Spleen (tissue), 11 donors: ENCODE measurements at regions not wholly inside any gene's neighbourhood (a gene's known extent, or its start where the extent isn't known, plus 50 kb on each side); places are given as distances from the start of the nearest gene placed in this dataset.

ENCODE experiments used
- DNase-seq: peaks from one replicate; pipeline ENCODE4 v3.0.0-alpha.2; 2020
- H3K27ac ChIP-seq, 8 donors: fragments of 200-600 bp; sonication (generic) in 7 of 8; 1 replicate in 4 of 8; 2 replicates in 4 of 8; pipeline versions ENCODE4 v1.5.0 to v1.8.0; 2016 to 2021; ENCODE audit warnings: inconsistent platforms in 4 of 8, mild to moderate bottlenecking in 4 of 8, moderate library complexity in 1 of 8
- H3K27me3 ChIP-seq, 7 donors: fragments of 200-600 bp; sonication (generic) in 6 of 7; replicated peaks in 1 of 7; 1 replicate in 4 of 7; 2 replicates in 3 of 7; pipeline versions ENCODE4 v1.5.0 to v1.8.0; 2016 to 2021; ENCODE audit warnings: inconsistent platforms in 3 of 7, mild to moderate bottlenecking in 1 of 7
- H3K36me3 ChIP-seq, 6 donors: fragments of 200-600 bp; sonication (generic) in 5 of 6; 1 replicate in 4 of 6; 2 replicates in 2 of 6; pipeline versions ENCODE4 v1.5.0 to v1.8.0; 2016 to 2021; ENCODE audit warnings: inconsistent platforms in 2 of 6
- H3K4me1 ChIP-seq, 6 donors: fragments of 200-600 bp; sonication (generic) in 5 of 6; 1 replicate in 3 of 6; 2 replicates in 3 of 6; pipeline versions ENCODE4 v1.5.0 to v1.8.0; 2016 to 2021; ENCODE audit warnings: inconsistent platforms in 3 of 6
- H3K4me3 ChIP-seq, 8 donors: fragments of 200-600 bp; sonication (generic) in 7 of 8; 1 replicate in 4 of 8; 2 replicates in 4 of 8; pipeline versions ENCODE4 v1.5.0 to v1.8.0; 2016 to 2021; ENCODE audit warnings: inconsistent platforms in 4 of 8, mild to moderate bottlenecking in 4 of 8, moderate library complexity in 2 of 8
- H3K9me3 ChIP-seq, 8 donors: fragments of 200-600 bp; sonication (generic) in 7 of 8; 1 replicate in 4 of 8; 2 replicates in 4 of 8; pipeline versions ENCODE4 v1.5.0 to v1.8.0; 2016 to 2021; ENCODE audit warnings: inconsistent platforms in 4 of 8
- POLR2A ChIP-seq, 3 donors: fragments of 450-650 bp; IDR thresholded peaks; one replicate each; pipeline ENCODE4 v1.5.1; 2017; ENCODE audit warnings: antibody characterized with exemption in 3 of 3, mild to moderate bottlenecking in 1 of 3
- POLR2AphosphoS5 ChIP-seq, 3 donors: sonication (generic); formaldehyde crosslinking; IDR thresholded peaks; one replicate each; pipeline ENCODE4 v1.5.1; 2017; ENCODE audit warnings: antibody characterized with exemption in 3 of 3
- WGBS, 5 donors: extraction: QIAGEN DNeasy Blood & Tissue Kit in 3 of 5; methylation state at CpG; one replicate each; pipeline versions ENCODE4 v1.1.5 to v1.1.7; 2013 to 2018; 5-methylcytosine and 5-hydroxymethylcytosine counted together
- intact Hi-C: fragments of 100-400 bp; cut with DNase I; formaldehyde crosslinking; loops from one replicate; pipeline ENCODE4 v1.15.0; 2023; ENCODE audit warnings: low total_unique reads
- TF ChIP-seq, protein P1 (sequence below), 11 experiments: fragments of 200-600 bp in 7 of 11; fragments of 450-650 bp in 4 of 11; sonication (generic) in 4 of 11; IDR thresholded peaks in 8 of 11; conservative IDR thresholded peaks in 3 of 11; 1 replicate in 7 of 11; 2 replicates in 4 of 11; pipeline versions ENCODE4 v1.4.0 to v1.8.0; 2016 to 2021; ENCODE audit warnings: antibody characterized with exemption in 11 of 11, inconsistent platforms in 4 of 11, mild to moderate bottlenecking in 1 of 11
- donor health status: healthy with polysubstance abuse.
- donor health status: DM: no; HTN: no; CAD: no; lungs with moderate emphysema.
- donor health status: DM: no; HTN: no; CAD: no.
- donor health status: Bipolar disorder and iron deficiency.
- donor health status: healthy.
- donor health status: DM: no; HTN: no; CAD: no.
- donor health status: DM: yes; HTN: yes; CAD: no.

DNA sequence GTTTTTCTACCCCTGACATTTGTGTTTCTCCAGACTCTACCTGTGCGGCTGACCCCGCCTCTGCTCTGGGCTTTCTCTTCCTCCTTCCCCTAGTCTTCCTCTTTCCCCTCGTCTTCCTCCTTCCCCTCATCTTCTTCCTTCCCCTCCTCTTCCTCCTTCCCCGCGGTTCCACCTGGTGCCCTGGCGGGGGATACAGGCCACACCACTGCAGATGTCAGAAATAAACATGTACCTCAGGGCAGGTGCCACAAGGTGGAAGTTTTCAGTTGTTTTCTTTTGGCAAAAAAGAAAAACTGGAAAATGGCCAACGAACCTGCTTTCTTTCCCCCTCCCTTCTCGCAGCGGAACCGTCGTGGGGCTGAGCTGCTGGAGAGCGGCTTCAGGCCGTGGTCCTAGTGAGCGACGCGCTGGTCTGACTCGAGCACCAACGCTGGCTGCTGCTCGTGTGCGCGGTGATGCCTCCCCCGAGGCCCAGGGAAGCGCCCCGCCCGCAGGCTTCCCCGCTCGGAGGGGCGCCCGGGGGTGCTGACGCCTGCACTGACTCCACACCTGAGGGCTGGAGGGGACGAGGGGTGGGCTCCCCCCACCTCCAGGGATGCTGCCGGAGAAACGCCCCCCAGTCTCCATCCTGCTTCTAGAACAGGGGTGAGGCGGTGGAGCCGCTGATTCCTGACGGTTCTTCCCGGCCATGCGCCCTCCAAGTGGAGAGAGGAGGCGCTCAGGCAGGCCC, 83.7 kb upstream of the ZNF516 start:
- no peak for DNase-seq
- Histone ChIP-seq H3K4me3 (peak overlapping the region in 1 of 8 donors; percentile 27), H3K27ac (peak overlapping the region in 1 of 8 donors; percentile 50), H3K4me1 (peaks cover 0 to 14% (median 4%) of the 10 kb centered on the region in 6 donors), H3K27me3 (peaks cover 0 to 22% (median 8%) of the 10 kb centered on the region in 7 donors), H3K9me3 (no peaks in the 10 kb centered on the region), H3K36me3 (no peaks in the 10 kb centered on the region)
- 18 to 32% (median 24%) methylated on average over 29 to 39 of the region's 39 CpGs for WGBS, 5 donors
- TF ChIP-seq POLR2AphosphoS5 (IDR thresholded peaks at IDR 0.05) (no peak), POLR2A (IDR thresholded peaks at IDR 0.05) (no peak)
- TF ChIP-seq, protein P1, sequence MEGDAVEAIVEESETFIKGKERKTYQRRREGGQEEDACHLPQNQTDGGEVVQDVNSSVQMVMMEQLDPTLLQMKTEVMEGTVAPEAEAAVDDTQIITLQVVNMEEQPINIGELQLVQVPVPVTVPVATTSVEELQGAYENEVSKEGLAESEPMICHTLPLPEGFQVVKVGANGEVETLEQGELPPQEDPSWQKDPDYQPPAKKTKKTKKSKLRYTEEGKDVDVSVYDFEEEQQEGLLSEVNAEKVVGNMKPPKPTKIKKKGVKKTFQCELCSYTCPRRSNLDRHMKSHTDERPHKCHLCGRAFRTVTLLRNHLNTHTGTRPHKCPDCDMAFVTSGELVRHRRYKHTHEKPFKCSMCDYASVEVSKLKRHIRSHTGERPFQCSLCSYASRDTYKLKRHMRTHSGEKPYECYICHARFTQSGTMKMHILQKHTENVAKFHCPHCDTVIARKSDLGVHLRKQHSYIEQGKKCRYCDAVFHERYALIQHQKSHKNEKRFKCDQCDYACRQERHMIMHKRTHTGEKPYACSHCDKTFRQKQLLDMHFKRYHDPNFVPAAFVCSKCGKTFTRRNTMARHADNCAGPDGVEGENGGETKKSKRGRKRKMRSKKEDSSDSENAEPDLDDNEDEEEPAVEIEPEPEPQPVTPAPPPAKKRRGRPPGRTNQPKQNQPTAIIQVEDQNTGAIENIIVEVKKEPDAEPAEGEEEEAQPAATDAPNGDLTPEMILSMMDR (IDR thresholded peaks at IDR 0.05 in 8 of 11, conservative IDR thresholded peaks at IDR 0.05 in 3 of 11), result no peak
- intact Hi-C loops, result no loop called here

DNA sequence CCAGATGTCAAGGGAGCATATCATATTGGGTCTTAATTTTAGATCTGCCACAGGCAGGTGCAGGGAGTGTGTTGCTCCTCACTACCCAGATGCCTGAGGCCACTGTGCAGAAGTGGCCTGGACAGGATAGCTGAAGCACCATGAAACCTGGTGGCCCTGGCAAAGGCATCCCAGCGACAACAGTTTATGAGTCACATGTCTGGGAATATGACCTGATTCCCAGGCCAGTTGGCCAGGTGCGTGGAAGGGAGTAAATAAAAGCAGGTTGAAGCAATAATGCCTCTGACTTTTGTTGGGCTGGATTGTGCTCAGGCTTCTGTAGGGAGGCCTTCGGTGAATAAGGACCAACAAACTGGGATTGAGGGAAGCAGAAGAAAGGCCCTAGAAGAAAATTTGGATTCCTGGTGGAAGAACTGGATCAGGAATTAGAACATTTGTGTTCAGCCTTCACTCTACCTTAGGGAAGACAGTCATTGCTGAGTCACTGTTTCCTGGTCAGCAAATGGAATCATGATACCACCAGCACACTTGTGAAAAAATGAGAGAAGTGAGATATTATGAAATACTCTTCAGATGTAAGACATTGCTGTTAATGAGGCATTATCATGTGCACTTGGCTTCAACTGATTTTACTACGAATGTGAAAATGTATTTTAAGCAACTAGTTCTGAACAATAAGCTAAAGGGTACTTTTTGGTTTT, 78.4 kb upstream of the ZNF516 start:
- Histone ChIP-seq H3K27ac (peak overlapping the region in 3 of 8 donors; percentile 9 to 53 (median 23)), H3K9me3 (no peaks in the 10 kb centered on the region), H3K36me3 (no peaks in the 10 kb centered on the region), H3K4me3 (no peak overlapping the region), H3K4me1 (peaks cover 0 to 23% (median under 1%) of the 10 kb centered on the region in 6 donors), H3K27me3 (peaks cover 0 to 14% (median 0%) of the 10 kb centered on the region in 7 donors)
- intact Hi-C loops, result no loop called here
- DNase-seq, result no peak
- whole genome bisulfite sequencing, 5 donors, result 77 to 94% (median 81%) methylated on average over 4 of the region's 4 CpGs
- TF ChIP-seq POLR2AphosphoS5 (IDR thresholded peaks at IDR 0.05) (no peak), POLR2A (IDR thresholded peaks at IDR 0.05) (no peak)
- TF ChIP-seq, protein P1 (IDR thresholded peaks at IDR 0.05 in 8 of 11, conservative IDR thresholded peaks at IDR 0.05 in 3 of 11), result no peak

DNA sequence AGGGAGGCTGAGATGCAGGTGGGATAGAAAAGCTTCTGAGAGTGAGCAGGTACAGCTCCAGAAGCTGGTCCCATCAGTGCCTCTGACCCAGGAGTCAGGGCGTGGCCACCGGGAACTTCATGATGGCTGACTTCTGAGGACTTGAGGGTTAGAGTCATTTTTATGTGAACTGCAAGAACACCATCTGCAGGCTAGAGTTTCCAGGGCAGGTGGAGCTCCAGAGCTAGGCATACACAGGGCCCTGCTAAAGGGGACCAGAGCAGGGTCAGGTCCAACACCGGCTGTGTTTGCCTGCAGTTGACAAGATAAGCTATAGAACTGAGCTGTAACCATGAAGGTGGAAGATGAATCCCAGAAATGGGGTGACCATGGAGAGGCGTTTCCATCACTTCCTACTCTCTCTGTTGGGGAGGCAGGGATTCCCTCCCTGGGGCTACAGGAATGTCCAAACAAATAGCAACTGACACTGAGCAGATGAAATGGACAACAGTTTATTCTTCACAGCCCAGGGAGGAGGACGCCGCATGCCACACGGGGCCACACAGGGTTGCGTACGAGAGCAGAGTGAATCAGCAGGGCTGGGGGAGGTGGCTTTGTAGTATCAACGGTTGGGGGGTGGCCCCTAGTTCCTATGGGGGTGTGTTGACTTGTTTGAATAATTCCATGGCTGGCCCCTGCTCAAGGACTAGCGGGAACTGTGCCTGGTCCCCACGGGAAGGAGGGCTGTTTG, 77.6 kb upstream of the ZNF516 start:
- TF ChIP-seq POLR2A (IDR thresholded peaks at IDR 0.05), result no peak
- TF ChIP-seq, protein P1 (IDR thresholded peaks at IDR 0.05 in 8 of 11, conservative IDR thresholded peaks at IDR 0.05 in 3 of 11), result no peak
- no peak for TF ChIP-seq POLR2AphosphoS5 (IDR thresholded peaks at IDR 0.05)
- Histone ChIP-seq H3K27me3 (peaks cover 0 to 16% (median 0%) of the 10 kb centered on the region in 7 donors), H3K9me3 (no peaks in the 10 kb centered on the region), H3K36me3 (no peaks in the 10 kb centered on the region), H3K4me3 (no peak overlapping the region), H3K27ac (peak overlapping the region in 1 of 8 donors; percentile 53), H3K4me1 (peaks cover 0 to 26% (median 0%) of the 10 kb centered on the region in 6 donors)
- intact Hi-C loops, result no loop called here
- WGBS, 5 donors, result 70 to 85% (median 82%) methylated on average over 10 to 12 of the region's 12 CpGs
- DNase-seq, result no peak
